Neural progenitor cell (in vitro differentiated cells): ENCODE measurements at regions not wholly inside any gene's neighbourhood (a gene's known extent, or its start where the extent isn't known, plus 50 kb on each side); places are given as distances from the start of the nearest gene placed in this dataset.

Experiments used
- CTCF ChIP-seq: fragments of 200-600 bp; sonication (generic); IDR thresholded peaks from 2 replicates; pipeline ENCODE4 v1.5.1; 2017; ENCODE audit warnings: antibody characterized with exemption, mild to moderate bottlenecking
- EZH2phosphoT487 ChIP-seq: fragments of 200-600 bp; sonication (generic); IDR thresholded peaks from 2 replicates; pipeline ENCODE4 v1.6.1; 2017; ENCODE audit warnings: antibody characterized with exemption

- TF ChIP-seq EZH2phosphoT487 (no peak), CTCF (no peak)
Measured at GRCh38 chr14:98612434-98613200, 659.4 kb downstream of the BCL11B start.
